Forelimb muscle (tissue), 1 donor: ENCODE measurements at regions not wholly inside any gene's neighbourhood (a gene's known extent, or its start where the extent isn't known, plus 50 kb on each side); places are given as distances from the start of the nearest gene placed in this dataset.
A peak's percentile ranks its signal among the peaks of the same experiment; 100 is the strongest.
"Not testable (repeated sequence)": the region's sequence is repeated elsewhere in the genome, so short reads cannot be mapped to it uniquely, and the experiment has no call there.

Experiments used
- DNase-seq: peaks from one replicate; pipeline ENCODE4 v3.0.0-alpha.2; 2013; ENCODE audit warnings: low read depth

DNA sequence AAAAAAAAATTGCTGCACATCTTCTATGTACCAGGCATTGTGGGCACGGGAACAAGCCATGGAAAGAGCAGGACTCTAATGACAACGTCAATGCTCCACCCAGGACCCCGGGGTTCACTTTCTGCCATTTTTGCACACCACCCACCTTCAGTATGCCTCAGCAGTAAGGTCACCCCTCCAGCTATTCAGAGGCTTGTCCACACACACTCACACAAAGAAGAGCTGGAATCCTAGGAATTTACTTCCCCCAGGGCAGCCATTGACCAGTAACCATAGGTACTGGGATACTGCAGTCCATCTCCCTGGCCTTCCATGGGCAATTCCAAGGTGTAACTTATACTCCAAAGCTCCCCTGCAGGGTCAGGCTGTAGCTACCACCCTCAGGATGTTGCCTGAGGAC, 170.8 kb downstream of the SUCLG1 start:
- DNase-seq: no peak

DNA sequence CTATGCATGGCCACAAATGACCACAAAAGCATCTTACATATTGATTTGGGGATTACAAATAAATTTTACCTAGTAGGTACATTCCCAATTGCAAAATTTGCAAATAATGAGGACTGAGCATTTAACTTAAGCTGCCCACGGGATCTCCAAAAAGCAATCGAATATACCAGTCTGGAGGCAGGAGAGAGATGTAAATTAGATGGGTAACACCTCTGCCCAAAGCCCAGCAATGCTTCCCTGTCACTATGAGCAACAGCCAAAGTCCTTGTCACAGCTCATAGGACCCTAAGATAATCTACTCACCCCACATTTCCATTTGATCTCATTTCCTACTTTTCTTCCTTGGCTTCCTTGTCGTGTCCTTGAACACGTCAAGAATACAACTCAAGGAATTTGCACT, 172.2 kb downstream of the SUCLG1 start:
- no peak for DNase-seq

- DNase-seq: no peak
These were observed 173.9 kb downstream of the SUCLG1 start for GRCh38 chr2:84285056-84285747.

DNA sequence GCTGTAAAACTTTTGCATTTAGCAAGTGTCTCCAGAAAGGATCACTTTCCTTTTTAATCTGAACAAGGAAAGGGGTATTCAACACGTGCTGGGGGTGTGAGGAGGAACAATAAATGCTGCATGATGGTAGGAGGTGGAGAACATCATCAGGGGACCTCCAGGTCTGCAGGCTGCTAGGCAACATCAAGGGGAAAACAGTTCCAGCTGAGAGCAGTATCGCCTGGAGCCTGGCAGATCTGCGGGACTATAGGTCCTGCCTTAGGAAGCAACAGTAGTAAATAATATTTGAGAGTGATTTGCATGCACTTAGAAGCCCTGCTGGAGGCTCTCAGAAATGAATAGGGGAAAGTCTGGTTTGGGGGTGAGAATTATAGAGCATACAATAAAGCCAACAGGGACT, 175.6 kb downstream of the SUCLG1 start:
- no peak for DNase-seq

DNA sequence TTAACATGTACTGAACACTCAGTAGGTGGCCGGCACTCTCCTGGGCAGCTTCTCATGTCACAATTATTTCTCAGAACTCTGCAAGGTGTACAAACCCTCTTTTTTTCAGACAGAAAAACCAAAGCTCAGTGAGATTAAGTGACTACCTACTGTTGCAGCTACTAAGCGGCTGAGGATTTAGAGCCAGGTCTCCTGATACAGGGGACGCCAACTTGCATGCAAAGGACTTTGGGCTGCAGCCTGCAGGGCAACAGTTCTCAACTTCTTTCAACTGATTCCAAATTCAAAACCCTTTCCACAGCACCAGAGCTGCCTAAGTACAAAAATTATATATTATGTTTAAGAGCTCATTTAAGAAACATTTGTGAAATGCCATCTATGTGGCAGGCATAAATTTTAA, 177.6 kb downstream of the SUCLG1 start:
- no peak for DNase-seq

- no peak for DNase-seq
These were observed 178.2 kb downstream of the SUCLG1 start for GRCh38 chr2:84280873-84281272.

DNA sequence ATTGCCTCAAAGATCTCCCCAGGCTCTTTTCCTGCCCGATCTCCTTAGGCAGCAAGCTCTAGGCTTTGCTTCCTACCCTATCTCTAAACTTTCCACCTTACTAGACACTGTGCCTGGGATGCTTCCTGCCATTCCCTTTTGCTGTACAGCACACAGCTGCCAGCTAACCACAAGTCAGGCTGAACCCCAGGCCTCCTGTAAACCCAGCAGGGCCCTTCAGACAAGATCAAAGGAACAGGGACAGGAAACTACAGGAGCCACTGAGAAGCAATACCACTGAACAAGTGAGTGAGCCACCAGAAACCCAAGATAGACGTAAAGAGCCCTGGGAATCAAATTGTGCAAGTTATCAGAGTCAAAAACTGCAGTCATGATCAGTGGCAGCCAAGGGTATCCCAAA, 180.7 kb downstream of the SUCLG1 start:
- no peak for DNase-seq

GRCh38 chr2:84276590-84277255, 182.4 kb downstream of the SUCLG1 start:
- DNase-seq: no peak

GRCh38 chr2:84273406-84273805, 185.7 kb downstream of the SUCLG1 start:
- no peak for DNase-seq

DNA sequence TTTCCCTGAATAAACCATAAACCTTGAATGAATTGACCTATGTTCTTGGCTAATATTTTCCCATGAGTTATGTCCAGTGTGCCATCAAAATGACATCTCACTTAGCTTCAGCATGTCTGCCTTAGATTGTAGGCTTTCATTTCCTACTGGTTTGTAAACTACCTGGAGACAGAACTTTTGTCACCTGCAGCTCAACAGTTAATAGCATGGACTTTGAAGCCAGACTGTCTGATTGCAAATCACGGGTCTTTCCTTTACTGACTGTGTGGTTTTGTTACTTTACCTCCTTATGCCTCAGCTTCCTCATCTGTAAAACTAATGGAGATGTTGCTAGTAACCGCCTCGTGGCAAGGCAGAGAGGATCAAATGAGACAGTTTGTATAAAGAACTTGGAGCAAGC, 187.1 kb downstream of the SUCLG1 start:
- no peak for DNase-seq

GRCh38 chr2:84257831-84258230, 201.2 kb downstream of the SUCLG1 start:
- peak; percentile 20 for DNase-seq

- no peak for DNase-seq
These were observed 207.3 kb downstream of the SUCLG1 start for GRCh38 chr2:84251651-84252302.

DNA sequence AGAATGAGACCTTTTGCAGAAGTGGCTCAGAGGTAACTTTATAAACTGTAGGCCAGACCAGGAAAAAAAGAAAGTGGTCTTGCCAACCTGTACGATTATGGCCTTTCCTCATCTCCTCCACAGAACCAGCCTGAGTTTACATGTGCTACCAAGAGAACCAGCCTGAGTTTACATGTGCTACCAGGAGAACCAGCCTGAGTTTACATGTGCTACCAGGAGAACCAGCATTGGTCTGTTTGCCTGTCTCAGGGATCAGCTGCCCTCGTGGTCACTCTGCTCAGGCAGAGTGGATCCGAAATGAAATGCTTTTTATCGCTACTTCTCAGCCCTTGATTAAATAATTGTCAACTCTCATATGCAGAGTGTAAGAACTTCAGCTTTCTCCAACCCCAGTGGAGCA, 209.9 kb downstream of the SUCLG1 start:
- DNase-seq: no peak

GRCh38 chr2:84247532-84247931, 211.5 kb downstream of the SUCLG1 start:
- DNase-seq: no peak

- DNase-seq: no peak
These were observed 215.0 kb downstream of the SUCLG1 start for GRCh38 chr2:84243788-84244733.

DNA sequence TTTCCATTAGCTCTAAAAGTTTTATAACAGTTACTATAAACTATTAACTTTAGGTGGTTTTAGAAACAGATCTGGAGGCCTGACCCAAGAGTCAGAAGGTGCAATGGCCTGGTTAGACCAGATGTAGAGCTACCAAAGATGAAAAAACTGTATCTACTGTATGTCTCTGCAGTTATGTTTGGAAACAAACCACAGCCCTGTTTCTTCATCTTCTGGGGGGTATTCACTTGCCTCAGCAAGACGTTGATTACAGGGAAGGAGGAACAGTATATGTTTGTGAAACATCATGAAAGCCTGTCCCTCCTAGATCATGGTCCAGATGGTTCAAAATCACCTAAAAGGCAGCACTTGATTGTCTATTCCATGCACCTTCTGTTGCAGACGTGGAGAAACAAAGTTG, 220.2 kb downstream of the SUCLG1 start:
- DNase-seq: no peak

- DNase-seq: no peak
These were observed 222.8 kb downstream of the SUCLG1 start for GRCh38 chr2:84236288-84236687.

DNA sequence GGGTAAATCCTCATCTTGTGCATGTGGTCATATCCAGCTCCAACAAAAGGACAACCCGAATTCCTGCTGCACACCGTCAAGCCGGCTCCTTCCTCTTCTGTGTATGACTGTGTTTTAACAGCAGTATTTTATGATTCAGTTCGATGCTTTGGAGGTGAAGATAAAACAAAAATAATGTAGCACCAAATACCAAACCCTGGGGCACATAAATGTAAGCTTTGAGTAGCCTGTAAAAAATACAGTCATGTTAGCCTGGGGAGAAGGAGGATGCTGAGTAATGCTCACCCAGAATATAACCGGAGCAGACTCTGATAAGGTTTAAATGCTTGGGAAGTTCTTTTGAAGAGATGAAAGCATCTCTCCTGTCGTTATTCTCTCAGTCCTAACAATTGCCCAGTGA, 225.0 kb downstream of the SUCLG1 start:
- DNase-seq: no peak

DNA sequence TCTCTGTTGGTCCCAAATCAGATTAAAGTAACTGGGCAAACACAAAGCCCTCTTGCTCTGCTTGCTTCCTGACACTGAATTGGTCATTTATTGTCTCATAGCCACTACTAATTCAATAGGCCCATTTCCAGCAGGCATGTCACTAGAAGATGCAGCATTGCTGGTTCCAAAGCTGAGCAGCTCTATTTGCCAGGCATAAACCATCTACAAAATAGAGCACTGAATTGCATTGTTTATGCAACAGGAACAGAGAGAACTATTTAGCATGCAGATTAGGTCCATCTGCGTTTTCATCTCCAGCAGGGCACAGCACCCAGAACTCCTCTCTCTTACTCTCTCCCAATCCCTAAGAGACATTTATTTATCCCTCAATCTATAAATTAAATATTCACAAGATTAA, 227.6 kb downstream of the SUCLG1 start:
- no peak for DNase-seq

- no peak for DNase-seq
These were observed 235.0 kb downstream of the SUCLG1 start for GRCh38 chr2:84224121-84224520.

GRCh38 chr2:84223191-84223590, 235.9 kb downstream of the SUCLG1 start:
- DNase-seq: no peak

GRCh38 chr2:84221102-84221501, 238.0 kb downstream of the SUCLG1 start:
- DNase-seq: not testable (repeated sequence)
